ENCODE measurements at regions not wholly inside any gene's neighbourhood (a gene's known extent, or its start where the extent isn't known, plus 50 kb on each side); places are given as distances from the start of the nearest gene placed in this dataset.

DNA sequence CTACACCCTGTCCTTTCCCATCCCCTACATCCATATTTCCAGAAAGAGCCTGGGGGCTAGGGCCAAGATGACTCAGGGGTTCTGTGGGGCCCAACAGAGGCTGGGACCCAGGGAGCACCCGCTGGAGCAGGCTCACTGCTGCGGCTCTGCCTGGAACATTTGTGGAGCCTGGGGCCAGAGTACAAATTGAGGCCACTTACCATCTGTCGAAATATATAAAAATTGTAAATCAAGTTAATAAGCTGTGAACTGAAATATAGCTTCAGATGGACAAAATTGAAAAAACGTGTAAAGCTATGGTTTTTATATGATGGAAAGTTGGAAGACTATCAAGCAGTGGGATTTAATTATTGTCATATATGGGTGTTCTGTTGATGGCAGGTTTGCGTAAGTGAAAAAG is 82.9 kb upstream of the ATXN1 start:
- DNase-seq (no peak), ATAC-seq (no peak)
- Histone ChIP-seq H3K36me3 (no peaks in the 10 kb centered on the region), H3K4me1 (peaks cover 0 to 4% of the 10 kb centered on the region in 2 donors), H3K9me3 (no peaks in the 10 kb centered on the region), H3K27me3 (no peaks in the 10 kb centered on the region), H3K27ac (no peak overlapping the region), H3K4me3 (no peak overlapping the region)
- TF ChIP-seq CTCF (IDR thresholded peaks at IDR 0.05) = no peak
- intact Hi-C loops (cut with DNase I) = no loop called here

DNA sequence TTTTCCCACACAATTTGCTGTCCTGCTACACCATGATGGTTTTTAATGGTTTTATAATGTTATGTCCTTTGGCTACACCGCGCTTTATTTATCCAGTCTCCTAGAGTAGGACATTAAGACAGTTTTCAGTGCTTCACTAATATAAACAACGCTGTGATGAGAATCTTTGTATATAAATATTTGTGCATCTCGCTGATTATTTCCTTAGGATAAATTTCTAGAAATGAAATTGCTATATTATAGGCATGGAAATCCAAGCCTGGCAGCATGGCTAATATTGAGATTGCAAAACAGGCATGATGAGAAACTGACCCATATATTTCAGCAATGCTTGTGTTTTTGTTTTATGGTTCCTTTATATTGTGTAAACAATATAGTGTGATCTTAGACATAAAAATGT is 81.4 kb upstream of the ATXN1 start:
- peaks cover 0 to 3% of the 10 kb centered on the region in 2 donors for H3K4me1 ChIP-seq
- DNase-seq = peak in 2 of 4 donors; percentile 52 to 74
- H3K27ac ChIP-seq = no peak overlapping the region
- no peaks in the 10 kb centered on the region for H3K36me3 ChIP-seq
- intact Hi-C loops (cut with DNase I) = no loop called here
- no peak for ATAC-seq
- no peak for TF ChIP-seq CTCF (IDR thresholded peaks at IDR 0.05)
- no peaks in the 10 kb centered on the region for H3K27me3 ChIP-seq
- H3K9me3 ChIP-seq = no peaks in the 10 kb centered on the region
- no peak overlapping the region for H3K4me3 ChIP-seq

DNA sequence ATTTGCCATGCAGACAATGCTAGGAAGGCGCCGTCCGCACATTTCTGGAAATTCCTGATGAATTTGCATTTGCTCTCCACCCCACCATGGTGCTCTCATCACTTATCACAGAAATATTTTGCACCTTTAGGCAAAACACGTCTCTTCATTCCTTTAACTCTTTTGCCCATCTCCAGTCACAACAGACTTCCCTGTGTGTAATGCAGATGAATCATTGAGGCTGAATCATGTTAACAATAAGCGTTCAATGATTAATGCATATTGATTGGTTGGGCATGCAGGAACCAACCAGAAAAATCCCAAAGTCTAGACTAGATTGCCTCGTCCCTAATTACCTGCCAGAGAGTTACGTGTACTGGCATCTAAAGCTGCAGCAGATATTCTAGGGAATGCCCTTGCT is 80.0 kb upstream of the ATXN1 start:
- H3K27me3 ChIP-seq = no peaks in the 10 kb centered on the region
- H3K27ac ChIP-seq = no peak overlapping the region
- H3K4me3 ChIP-seq = no peak overlapping the region
- TF ChIP-seq CTCF (IDR thresholded peaks at IDR 0.05) = no peak
- DNase-seq = no peak
- peaks cover 0 to 3% of the 10 kb centered on the region in 2 donors for H3K4me1 ChIP-seq
- no peak for ATAC-seq
- intact Hi-C loops (cut with DNase I) = no loop called here
- no peaks in the 10 kb centered on the region for H3K36me3 ChIP-seq
- H3K9me3 ChIP-seq = no peaks in the 10 kb centered on the region

DNA sequence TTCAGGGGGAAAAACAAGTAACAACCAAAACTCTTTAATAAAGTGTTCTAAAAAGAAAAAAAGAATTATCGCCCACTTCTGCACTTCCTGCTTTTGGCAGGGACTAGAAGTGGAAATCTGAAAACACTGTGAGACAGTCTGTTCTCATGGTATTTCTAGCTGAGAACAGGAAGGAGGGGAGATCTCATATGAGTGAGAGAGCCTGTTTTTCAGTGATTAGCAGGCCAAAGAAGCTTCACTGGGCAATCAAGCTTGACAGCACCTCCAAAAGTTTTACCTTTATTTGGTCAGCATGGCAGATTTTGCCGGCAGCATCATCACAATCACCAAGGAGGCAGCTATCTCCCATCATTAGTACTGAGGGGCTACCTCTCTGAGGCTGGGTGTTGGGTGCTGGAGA is 79.5 kb upstream of the ATXN1 start:
- intact Hi-C loops (cut with DNase I) = no loop called here
- TF ChIP-seq CTCF (IDR thresholded peaks at IDR 0.05) = no peak
- DNase-seq = no peak

DNA sequence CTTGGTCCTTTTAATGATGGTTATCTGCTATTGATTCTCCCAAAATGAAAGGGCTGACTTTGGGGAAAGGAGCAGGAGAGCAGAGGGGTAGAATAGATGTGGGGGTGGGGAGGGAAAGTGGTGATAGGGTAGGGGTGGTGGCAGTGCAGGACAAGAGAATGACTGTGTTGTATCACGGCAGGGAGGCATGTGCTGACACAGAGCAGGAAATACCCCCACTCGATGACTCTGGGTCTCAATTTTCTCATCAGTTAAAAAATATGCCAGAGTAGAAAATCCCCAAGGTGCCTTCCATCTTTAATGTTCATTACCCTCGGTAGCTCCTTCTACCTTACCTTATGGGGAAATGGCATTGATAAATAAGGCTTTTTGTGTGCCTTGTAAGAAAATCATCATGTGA is 79.0 kb upstream of the ATXN1 start:
- ATAC-seq = no peak

More for the DNA sequence above, 79.5 kb upstream of the ATXN1 start:
- Histone ChIP-seq H3K27ac (no peak overlapping the region), H3K27me3 (no peaks in the 10 kb centered on the region), H3K4me1 (peaks cover 0 to 3% of the 10 kb centered on the region in 2 donors), H3K36me3 (no peaks in the 10 kb centered on the region), H3K9me3 (no peaks in the 10 kb centered on the region), H3K4me3 (no peak overlapping the region)
- ATAC-seq = no peak

More for the DNA sequence above, 79.0 kb upstream of the ATXN1 start:
- DNase-seq = no peak
- H3K36me3 ChIP-seq = no peaks in the 10 kb centered on the region
- intact Hi-C loops (cut with DNase I) = no loop called here
- no peak overlapping the region for H3K4me3 ChIP-seq
- no peaks in the 10 kb centered on the region for H3K9me3 ChIP-seq
- peaks cover 0 to 3% of the 10 kb centered on the region in 2 donors for H3K4me1 ChIP-seq
- H3K27me3 ChIP-seq = no peaks in the 10 kb centered on the region
- no peak overlapping the region for H3K27ac ChIP-seq
- TF ChIP-seq CTCF (IDR thresholded peaks at IDR 0.05) = no peak
